RWPE1 (cell line): ENCODE measurements at regions not wholly inside any gene's neighbourhood (a gene's known extent, or its start where the extent isn't known, plus 50 kb on each side); places are given as distances from the start of the nearest gene placed in this dataset.
"Not testable (repeated sequence)": the region's sequence is repeated elsewhere in the genome, so short reads cannot be mapped to it uniquely, and the experiment has no call there.

ENCODE experiments used
- CTCF ChIA-PET: fragments of 350-600 bp; sonication (Branson Sonifier 250); formaldehyde crosslinking; extraction: SDS; loops from one replicate; lab custom pipeline; 2021; lab: Yijun Ruan, JAX
- POLR2A ChIA-PET: fragments of 400-600 bp; formaldehyde crosslinking; extraction: SDS; loops from one replicate; lab custom pipeline; 2020; ENCODE audit warnings: antibody characterized with exemption; ENCODE audit not compliant: low non-redundant PET; lab: Yijun Ruan, JAX
- DNase-seq: peaks from one replicate; pipeline ENCODE4 v3.0.0; 2012; ENCODE audit warnings: low spot score
- H3K27ac ChIP-seq: fragments of 450-650 bp; 2 replicates; pipeline ENCODE4 v1.5.1; 2017
- CTCF ChIP-seq: fragments of 450-650 bp; conservative IDR thresholded peaks from 2 replicates; pipeline ENCODE4 v1.5.1; 2017; ENCODE audit warnings: low read depth, mild to moderate bottlenecking

DNA sequence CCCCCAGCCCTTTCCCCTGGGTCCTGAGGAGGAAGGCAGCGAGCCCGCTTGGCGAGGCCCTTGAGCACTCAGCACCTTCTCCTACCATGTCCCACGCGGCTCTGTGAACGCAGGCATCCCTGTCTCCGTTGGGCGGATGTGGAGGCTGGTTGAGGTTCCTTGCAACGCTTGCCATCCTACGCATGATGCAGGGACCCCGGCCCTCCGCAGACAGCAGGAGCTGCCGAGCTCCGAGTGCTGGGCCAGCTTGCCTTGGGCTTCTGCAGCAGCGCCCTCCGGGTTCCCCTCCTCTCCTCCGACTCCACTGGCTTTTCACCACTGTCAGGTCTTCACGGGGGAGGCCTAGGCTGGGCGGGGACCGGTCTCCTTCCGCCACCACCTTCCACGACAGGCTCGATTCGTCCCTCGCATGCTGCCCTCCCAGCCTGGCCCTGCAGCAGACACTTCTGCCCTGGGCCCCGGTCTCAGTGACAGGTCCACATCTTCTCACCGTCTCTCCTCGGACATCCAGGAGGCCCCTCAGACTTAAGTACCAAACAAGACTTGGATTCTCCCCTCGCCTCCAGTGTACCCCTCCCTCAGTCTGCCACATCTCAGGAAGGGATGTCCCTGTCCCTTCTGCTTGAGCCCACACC, 67.6 kb upstream of the HGFAC start:
- CTCF ChIA-PET, result no interaction called here
- no peak for TF ChIP-seq CTCF
- H3K27ac ChIP-seq, result no peak overlapping the region
- no peak for DNase-seq
- POLR2A ChIA-PET, result no interaction called here

DNA sequence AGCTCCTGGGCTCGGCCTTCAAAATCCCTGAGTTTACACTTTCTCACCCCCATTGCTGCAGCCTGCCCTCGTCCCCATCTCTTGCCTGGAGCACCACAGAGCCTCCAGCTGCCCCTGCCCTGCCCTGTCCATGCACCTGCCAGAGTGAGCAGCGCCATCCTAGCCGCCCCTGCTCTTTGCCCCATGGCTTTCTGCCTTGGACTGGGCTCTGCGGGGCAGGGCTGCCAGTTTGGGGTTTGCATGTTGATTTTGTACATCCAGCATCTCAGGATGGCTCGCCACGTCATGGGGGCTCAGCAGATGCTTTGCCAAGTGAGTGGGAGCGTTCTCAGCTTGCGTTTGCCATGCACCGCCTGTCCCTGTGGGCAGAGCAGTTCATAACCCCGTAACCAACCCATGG, 67.1 kb upstream of the HGFAC start:
- no peak overlapping the region for H3K27ac ChIP-seq
- ChIA-PET CTCF (no interaction called here), POLR2A (no interaction called here)
- TF ChIP-seq CTCF, result no peak
- no peak for DNase-seq

DNA sequence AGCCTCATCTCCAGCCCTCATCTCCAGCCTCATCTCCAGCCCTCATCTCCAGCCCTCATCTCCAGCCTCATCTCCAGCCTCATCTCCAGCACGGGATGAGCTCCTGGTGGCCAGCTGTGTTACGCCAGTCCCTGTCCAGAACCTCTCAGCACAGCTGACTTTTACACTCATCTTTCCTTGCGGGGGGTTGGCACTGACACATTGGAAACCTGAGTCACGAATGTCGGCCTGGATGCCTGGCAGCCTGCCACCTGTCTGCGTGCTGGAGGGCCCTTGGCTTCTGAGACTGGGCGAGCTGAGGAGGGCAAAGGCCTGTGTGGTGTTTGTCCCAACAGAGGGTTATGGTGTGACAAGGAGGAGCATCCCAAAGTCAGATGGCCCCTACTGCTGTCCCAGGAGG, 66.1 kb upstream of the HGFAC start:
- TF ChIP-seq CTCF, result no peak
- ChIA-PET POLR2A (no interaction called here), CTCF (no interaction called here)
- peak; percentile 45 for DNase-seq
- peak overlapping the region; percentile 5; the same call in 1 of the 2 replicates for H3K27ac ChIP-seq

GRCh38 chr4:3376266-3376665, 65.5 kb upstream of the HGFAC start:
- H3K27ac ChIP-seq, result peak overlapping the region; percentile 5; the same call in 1 of the 2 replicates
- POLR2A ChIA-PET, result no interaction called here
- no peak for DNase-seq
- CTCF ChIA-PET, result no interaction called here
- no peak for TF ChIP-seq CTCF

DNA sequence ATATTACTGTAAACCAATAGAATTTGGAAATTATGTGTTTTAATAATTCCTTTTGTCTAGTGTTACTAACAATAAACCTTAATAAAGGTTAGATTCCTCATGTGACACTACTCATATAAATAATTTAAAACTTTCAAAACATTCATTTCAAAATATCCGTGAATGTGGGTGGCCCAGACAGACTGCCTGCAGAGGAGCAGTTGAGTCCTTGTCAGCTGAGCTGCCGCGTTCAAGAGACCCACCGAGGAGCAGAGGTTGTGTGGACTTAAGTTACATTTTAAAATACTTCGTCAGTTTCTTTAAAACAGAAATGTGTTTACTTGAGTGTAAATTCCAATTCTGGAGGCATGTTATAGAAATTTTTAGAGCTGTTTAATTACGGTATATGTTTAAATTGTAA, 64.2 kb upstream of the HGFAC start:
- TF ChIP-seq CTCF, result no peak
- ChIA-PET CTCF (interaction anchor here (0.6 kb wide), 1 partner anchor 14 kb away, joined by 3 read pairs; no protein-coding TSS in a partner anchor), POLR2A (no interaction called here)
- H3K27ac ChIP-seq, result no peak overlapping the region
- DNase-seq, result no peak

GRCh38 chr4:3380336-3380735, 61.4 kb upstream of the HGFAC start:
- DNase-seq, H3K27ac ChIP-seq, CTCF ChIA-PET, POLR2A ChIA-PET: not testable (repeated sequence)

DNA sequence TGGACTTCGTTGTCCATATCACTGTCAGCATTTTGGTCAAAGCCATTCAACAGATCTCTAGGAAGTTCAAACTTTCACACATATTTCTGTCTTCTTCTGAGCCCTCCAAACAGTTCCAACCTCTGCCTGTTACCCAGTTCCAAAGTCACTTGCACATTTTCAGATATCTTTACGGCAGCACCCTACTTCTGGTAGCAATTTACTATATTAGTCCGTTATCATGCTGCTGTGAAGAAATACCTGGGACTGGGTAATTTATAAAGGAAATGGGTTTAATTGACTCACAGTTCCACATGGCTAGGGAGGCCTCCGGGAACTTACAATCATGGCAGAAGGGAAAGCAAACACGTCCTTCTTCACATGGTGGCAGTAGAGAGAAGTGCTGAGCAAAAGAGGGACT, 60.6 kb upstream of the HGFAC start:
- CTCF ChIA-PET, POLR2A ChIA-PET, H3K27ac ChIP-seq, DNase-seq: not testable (repeated sequence)

GRCh38 chr4:3382251-3382650, 59.5 kb upstream of the HGFAC start:
- ChIA-PET POLR2A (no interaction called here), CTCF (no interaction called here)
- H3K27ac ChIP-seq, result no peak overlapping the region
- no peak for DNase-seq
- no peak for TF ChIP-seq CTCF
